Activated CD4-positive, alpha-beta T cell treated with anti-CD3 and anti-CD28 coated beads, Interleukin-2, Interleukin-4, amounts not matched to agents 100 ng/mL and 50 ng/mL, durations not matched to agents 16 hours and 8 hours (primary cell): ENCODE measurements at regions not wholly inside any gene's neighbourhood (a gene's known extent, or its start where the extent isn't known, plus 50 kb on each side); places are given as distances from the start of the nearest gene placed in this dataset.

Source experiments
- DNase-seq: peaks from one replicate; pipeline ENCODE4 v3.0.0-alpha.2; 2020; ENCODE audit warnings: low spot score

GRCh38 chr1:181858135-181858534 is 203.4 kb downstream of the ZNF648 start:
- DNase-seq = no peak
